K562 (cell line): ENCODE measurements at regions not wholly inside any gene's neighbourhood (a gene's known extent, or its start where the extent isn't known, plus 50 kb on each side); places are given as distances from the start of the nearest gene placed in this dataset.

Source experiments
- CREBBP ChIP-seq: IDR thresholded peaks from one replicate; pipeline ENCODE4 v1.6.1; 2012; ENCODE audit warnings: low read depth, mild to moderate bottlenecking, control low read depth, inconsistent platforms, low read length
- E2F3 ChIP-seq: fragments of 250-450 bp; sonication (Bioruptor Pico); IDR thresholded peaks from 2 replicates; pipeline ENCODE4 v1.4.0; 2020; ENCODE audit warnings: mild to moderate bottlenecking
- HNRNPH1 ChIP-seq: fragments of 200-400 bp; formaldehyde crosslinking; optimal IDR thresholded peaks from 2 replicates; pipeline ENCODE3; 2017; ENCODE audit warnings: low read depth, mild to moderate bottlenecking, low read length, moderate library complexity
- L3MBTL2 ChIP-seq: fragments of 450-650 bp; IDR thresholded peaks from 2 replicates; pipeline ENCODE4 v1.6.1; 2016; ENCODE audit warnings: mild to moderate bottlenecking, moderate library complexity
- MBD2 ChIP-seq: sonication (generic); IDR thresholded peaks from 2 replicates; pipeline ENCODE4 v1.6.1; 2016; ENCODE audit warnings: low read depth, borderline replicate concordance
- MCM3 ChIP-seq: fragments of 450-650 bp; IDR thresholded peaks from 2 replicates; pipeline ENCODE4 v1.6.1; 2016
- NR3C1 ChIP-seq: sonication (generic); formaldehyde crosslinking; IDR thresholded peaks from 2 replicates; pipeline ENCODE4 v1.8.1; 2022; ENCODE audit warnings: missing genetic modification reagents
- RUNX1 ChIP-seq: sonication (generic); IDR thresholded peaks from 2 replicates; pipeline ENCODE4 v1.6.1; 2016; ENCODE audit warnings: antibody characterized with exemption, low read depth
- TAL1 ChIP-seq: fragments of 450-650 bp; IDR thresholded peaks from 2 replicates; pipeline ENCODE4 v1.6.1; 2016; ENCODE audit warnings: mild to moderate bottlenecking
- ZNF140 ChIP-seq: fragments of 250-450 bp; sonication (Bioruptor Pico); IDR thresholded peaks from 2 replicates; pipeline ENCODE4 v1.8.0; 2021; ENCODE audit warnings: moderate library complexity, mild to moderate bottlenecking, inconsistent platforms
- ZNF354B ChIP-seq: fragments of 250-450 bp; sonication (Bioruptor Pico); IDR thresholded peaks from 2 replicates; pipeline ENCODE4 v1.4.0; 2020
- TF ChIP-seq, protein P1 (sequence below): fragments of 450-650 bp; IDR thresholded peaks from 2 replicates; pipeline ENCODE4 v1.6.1; 2018; ENCODE audit not compliant: partially characterized antibody
- TF ChIP-seq, protein P2 (sequence below): fragments of 250-450 bp; sonication (Bioruptor Pico); IDR thresholded peaks from 2 replicates; pipeline ENCODE4 v1.8.0; 2021; ENCODE audit warnings: borderline replicate concordance, mild to moderate bottlenecking, moderate library complexity; ENCODE audit not compliant: poor library complexity, severe bottlenecking
- TF ChIP-seq, protein P3 (sequence below), 2 experiments: IDR thresholded peaks; 2 replicates each; pipeline ENCODE4 v1.6.1; 2011; ENCODE audit warnings: borderline replicate concordance in 1 of 2, control low read depth in 1 of 2, low read depth in 1 of 2, low read length in 1 of 2, mild to moderate bottlenecking in 1 of 2, mixed read lengths in 1 of 2, moderate library complexity in 1 of 2; ENCODE audit not compliant: insufficient read depth in 1 of 2, insufficient read length in 1 of 2, poor library complexity in 1 of 2, severe bottlenecking in 1 of 2; ENCODE audit errors: extremely low read depth in 1 of 2
- TF ChIP-seq, protein P4 (sequence below): fragments of 450-650 bp; IDR thresholded peaks from 2 replicates; pipeline ENCODE4 v1.7.0; 2016; ENCODE audit warnings: borderline replicate concordance
- TF ChIP-seq, protein P5 (sequence below), 3 experiments: fragments of 200-800 bp in 1 of 3; fragments of 250-450 bp in 1 of 3; fragments of 450-650 bp in 1 of 3; sonication (Bioruptor Pico) in 1 of 3; sonication (Bioruptor generic) in 1 of 3; formaldehyde crosslinking in 1 of 3; IDR thresholded peaks; 2 replicates each; pipeline versions ENCODE4 v1.6.1 to v1.8.0; 2016 to 2022; ENCODE audit warnings: mild to moderate bottlenecking in 2 of 3, missing genetic modification characterization in 2 of 3, missing compliant biosample characterization in 1 of 3, moderate library complexity in 1 of 3
- TF ChIP-seq, protein P6 (sequence below): fragments of 450-650 bp; IDR thresholded peaks from 2 replicates; pipeline ENCODE4 v1.6.1; 2016; ENCODE audit warnings: low read depth, mild to moderate bottlenecking, moderate library complexity

DNA sequence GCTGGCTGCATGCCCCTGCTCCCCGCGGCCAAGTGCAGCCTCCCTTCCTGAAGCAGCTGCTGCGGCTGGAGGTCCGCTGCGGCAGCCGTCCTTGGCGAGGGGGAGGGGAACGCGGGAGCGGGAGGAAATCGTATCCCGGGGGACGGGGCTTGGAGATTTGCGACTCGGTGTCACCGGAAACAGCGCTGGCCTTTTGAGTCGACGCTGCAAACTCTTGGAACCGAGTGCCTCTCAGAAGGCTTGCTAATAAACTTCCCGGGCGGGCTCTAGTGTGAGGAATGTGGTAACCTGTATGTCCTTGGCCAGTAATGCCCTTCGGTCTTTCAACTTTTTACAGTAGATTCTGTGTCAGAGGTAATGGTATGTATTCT, 82.7 kb downstream of the PTPDC1 start (continued):
- TF ChIP-seq HNRNPH1 (no peak), MCM3 (no peak), CREBBP (no peak), MBD2 (0 out of 2 replicates have a peak, but pooled peaks have one; percentile 1), E2F3 (CRISPR knock-in tag) (no peak), RUNX1 (no peak), L3MBTL2 (no peak), ZNF354B (CRISPR knock-in tag) (no peak), ZNF140 (CRISPR knock-in tag) (no peak), NR3C1 (no peak), TAL1 (no peak)
- TF ChIP-seq, protein P1, sequence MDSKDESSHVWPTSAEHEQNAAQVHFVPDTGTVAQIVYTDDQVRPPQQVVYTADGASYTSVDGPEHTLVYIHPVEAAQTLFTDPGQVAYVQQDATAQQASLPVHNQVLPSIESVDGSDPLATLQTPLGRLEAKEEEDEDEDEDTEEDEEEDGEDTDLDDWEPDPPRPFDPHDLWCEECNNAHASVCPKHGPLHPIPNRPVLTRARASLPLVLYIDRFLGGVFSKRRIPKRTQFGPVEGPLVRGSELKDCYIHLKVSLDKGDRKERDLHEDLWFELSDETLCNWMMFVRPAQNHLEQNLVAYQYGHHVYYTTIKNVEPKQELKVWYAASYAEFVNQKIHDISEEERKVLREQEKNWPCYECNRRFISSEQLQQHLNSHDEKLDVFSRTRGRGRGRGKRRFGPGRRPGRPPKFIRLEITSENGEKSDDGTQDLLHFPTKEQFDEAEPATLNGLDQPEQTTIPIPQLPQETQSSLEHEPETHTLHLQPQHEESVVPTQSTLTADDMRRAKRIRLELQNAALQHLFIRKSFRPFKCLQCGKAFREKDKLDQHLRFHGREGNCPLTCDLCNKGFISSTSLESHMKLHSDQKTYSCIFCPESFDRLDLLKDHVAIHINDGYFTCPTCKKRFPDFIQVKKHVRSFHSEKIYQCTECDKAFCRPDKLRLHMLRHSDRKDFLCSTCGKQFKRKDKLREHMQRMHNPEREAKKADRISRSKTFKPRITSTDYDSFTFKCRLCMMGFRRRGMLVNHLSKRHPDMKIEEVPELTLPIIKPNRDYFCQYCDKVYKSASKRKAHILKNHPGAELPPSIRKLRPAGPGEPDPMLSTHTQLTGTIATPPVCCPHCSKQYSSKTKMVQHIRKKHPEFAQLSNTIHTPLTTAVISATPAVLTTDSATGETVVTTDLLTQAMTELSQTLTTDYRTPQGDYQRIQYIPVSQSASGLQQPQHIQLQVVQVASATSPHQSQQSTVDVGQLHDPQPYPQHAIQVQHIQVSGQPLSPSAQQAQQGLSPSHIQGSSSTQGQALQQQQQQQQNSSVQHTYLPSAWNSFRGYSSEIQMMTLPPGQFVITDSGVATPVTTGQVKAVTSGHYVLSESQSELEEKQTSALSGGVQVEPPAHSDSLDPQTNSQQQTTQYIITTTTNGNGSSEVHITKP, result no peak
- TF ChIP-seq, protein P2, sequence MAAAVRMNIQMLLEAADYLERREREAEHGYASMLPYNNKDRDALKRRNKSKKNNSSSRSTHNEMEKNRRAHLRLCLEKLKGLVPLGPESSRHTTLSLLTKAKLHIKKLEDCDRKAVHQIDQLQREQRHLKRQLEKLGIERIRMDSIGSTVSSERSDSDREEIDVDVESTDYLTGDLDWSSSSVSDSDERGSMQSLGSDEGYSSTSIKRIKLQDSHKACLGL (CRISPR knock-in tag), result no peak
- TF ChIP-seq, protein P3, sequence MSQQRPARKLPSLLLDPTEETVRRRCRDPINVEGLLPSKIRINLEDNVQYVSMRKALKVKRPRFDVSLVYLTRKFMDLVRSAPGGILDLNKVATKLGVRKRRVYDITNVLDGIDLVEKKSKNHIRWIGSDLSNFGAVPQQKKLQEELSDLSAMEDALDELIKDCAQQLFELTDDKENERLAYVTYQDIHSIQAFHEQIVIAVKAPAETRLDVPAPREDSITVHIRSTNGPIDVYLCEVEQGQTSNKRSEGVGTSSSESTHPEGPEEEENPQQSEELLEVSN (IDR thresholded peaks at IDR 0.05; ENCODE audit: borderline replicate concordance in 1 of 2, extremely low read depth in 1 of 2, insufficient read depth in 1 of 2, insufficient read length in 1 of 2, low read depth in 1 of 2, low read length in 1 of 2, poor library complexity in 1 of 2, severe bottlenecking in 1 of 2), result peak in 1 of 2 experiments; percentile 45
- TF ChIP-seq, protein P4, sequence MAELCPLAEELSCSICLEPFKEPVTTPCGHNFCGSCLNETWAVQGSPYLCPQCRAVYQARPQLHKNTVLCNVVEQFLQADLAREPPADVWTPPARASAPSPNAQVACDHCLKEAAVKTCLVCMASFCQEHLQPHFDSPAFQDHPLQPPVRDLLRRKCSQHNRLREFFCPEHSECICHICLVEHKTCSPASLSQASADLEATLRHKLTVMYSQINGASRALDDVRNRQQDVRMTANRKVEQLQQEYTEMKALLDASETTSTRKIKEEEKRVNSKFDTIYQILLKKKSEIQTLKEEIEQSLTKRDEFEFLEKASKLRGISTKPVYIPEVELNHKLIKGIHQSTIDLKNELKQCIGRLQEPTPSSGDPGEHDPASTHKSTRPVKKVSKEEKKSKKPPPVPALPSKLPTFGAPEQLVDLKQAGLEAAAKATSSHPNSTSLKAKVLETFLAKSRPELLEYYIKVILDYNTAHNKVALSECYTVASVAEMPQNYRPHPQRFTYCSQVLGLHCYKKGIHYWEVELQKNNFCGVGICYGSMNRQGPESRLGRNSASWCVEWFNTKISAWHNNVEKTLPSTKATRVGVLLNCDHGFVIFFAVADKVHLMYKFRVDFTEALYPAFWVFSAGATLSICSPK, result no peak
- TF ChIP-seq, protein P5, sequence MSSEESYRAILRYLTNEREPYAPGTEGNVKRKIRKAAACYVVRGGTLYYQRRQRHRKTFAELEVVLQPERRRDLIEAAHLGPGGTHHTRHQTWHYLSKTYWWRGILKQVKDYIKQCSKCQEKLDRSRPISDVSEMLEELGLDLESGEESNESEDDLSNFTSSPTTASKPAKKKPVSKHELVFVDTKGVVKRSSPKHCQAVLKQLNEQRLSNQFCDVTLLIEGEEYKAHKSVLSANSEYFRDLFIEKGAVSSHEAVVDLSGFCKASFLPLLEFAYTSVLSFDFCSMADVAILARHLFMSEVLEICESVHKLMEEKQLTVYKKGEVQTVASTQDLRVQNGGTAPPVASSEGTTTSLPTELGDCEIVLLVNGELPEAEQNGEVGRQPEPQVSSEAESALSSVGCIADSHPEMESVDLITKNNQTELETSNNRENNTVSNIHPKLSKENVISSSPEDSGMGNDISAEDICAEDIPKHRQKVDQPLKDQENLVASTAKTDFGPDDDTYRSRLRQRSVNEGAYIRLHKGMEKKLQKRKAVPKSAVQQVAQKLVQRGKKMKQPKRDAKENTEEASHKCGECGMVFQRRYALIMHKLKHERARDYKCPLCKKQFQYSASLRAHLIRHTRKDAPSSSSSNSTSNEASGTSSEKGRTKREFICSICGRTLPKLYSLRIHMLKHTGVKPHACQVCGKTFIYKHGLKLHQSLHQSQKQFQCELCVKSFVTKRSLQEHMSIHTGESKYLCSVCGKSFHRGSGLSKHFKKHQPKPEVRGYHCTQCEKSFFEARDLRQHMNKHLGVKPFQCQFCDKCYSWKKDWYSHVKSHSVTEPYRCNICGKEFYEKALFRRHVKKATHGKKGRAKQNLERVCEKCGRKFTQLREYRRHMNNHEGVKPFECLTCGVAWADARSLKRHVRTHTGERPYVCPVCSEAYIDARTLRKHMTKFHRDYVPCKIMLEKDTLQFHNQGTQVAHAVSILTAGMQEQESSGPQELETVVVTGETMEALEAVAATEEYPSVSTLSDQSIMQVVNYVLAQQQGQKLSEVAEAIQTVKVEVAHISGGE (CRISPR knock-in tag; IDR thresholded peaks at IDR 0.05), result peak in 1 of 3 experiments; percentile 87; a peak in 2 of 6 replicates
- TF ChIP-seq, protein P6, sequence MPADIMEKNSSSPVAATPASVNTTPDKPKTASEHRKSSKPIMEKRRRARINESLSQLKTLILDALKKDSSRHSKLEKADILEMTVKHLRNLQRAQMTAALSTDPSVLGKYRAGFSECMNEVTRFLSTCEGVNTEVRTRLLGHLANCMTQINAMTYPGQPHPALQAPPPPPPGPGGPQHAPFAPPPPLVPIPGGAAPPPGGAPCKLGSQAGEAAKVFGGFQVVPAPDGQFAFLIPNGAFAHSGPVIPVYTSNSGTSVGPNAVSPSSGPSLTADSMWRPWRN, result 0 out of 2 replicates have a peak, but pooled peaks have one; percentile 1
